ENCODE measurements at regions not wholly inside any gene's neighbourhood (a gene's known extent, or its start where the extent isn't known, plus 50 kb on each side); places are given as distances from the start of the nearest gene placed in this dataset.
"Not testable (repeated sequence)": the region's sequence is repeated elsewhere in the genome, so short reads cannot be mapped to it uniquely, and the experiment has no call there.

DNA sequence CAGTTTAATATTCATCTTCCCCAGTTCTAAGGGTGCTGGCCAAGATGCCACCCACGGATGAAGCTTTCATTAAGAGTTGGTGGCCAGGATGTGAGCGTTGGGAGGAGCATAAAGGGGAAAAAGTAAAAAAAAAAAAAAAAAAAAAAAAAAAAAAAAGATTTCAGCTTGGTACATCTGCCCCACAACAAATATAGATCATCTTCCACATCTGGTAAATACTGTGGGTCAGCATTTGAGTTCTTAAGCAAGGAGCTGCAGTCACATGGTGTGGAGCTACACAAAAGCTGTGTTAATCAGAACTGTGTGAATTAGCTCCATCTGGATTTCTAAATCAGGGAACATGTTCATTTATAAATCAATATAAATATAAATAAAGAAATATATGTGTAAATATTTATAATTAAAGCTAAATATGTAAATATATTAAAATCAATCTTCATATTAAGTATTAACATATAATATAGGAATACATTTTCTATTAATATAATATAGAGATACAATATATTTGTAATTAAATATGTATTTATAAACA lies 262.3 kb downstream of the NUAK1 start:
- Mint-ChIP-seq H3K27me3 (no peaks in the 10 kb centered on the region), H3K27ac (no peak overlapping the region)

DNA sequence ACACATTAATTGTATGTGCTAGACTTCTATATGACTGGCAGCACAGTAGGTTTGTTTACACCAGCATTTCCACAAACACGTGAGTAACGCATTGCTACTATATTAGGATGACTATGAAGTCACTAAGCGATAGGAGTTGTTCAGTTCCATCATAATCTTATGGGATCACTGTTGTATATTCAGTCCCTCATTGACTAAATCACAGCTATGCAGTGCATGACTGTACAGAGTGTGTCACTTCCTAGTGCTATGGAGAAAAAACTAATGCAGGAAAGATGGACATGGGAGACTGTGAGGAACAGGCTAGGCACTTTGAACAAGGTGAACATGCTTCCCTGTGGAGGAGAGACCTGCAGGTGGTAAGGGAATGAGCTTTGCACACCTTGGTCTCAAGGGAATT lies 259.8 kb downstream of the NUAK1 start:
- no peak overlapping the region for H3K4me3 Mint-ChIP-seq
- ATAC-seq (no peak), DNase-seq (no peak)
- peaks cover 4% of the 10 kb centered on the region for H3K27me3 Mint-ChIP-seq
- no peaks in the 10 kb centered on the region for H3K4me1 Mint-ChIP-seq
- H3K36me3 Mint-ChIP-seq (ENCODE audit: low read depth), result no peaks in the 10 kb centered on the region
- no peak overlapping the region for H3K27ac Mint-ChIP-seq
- H3K9me3 ChIP-seq (ENCODE audit: control insufficient read depth, low read length, poor library complexity, severe bottlenecking), result no peaks in the 10 kb centered on the region

More for the DNA sequence above, 262.3 kb downstream of the NUAK1 start:
- no peaks in the 10 kb centered on the region for H3K9me3 ChIP-seq (ENCODE audit: control insufficient read depth, low read length, poor library complexity, severe bottlenecking)
- DNase-seq, result no peak
- Mint-ChIP-seq H3K4me1 (no peaks in the 10 kb centered on the region), H3K4me3 (no peak overlapping the region), H3K36me3 (ENCODE audit: low read depth) (no peaks in the 10 kb centered on the region)
- no peak for ATAC-seq

DNA sequence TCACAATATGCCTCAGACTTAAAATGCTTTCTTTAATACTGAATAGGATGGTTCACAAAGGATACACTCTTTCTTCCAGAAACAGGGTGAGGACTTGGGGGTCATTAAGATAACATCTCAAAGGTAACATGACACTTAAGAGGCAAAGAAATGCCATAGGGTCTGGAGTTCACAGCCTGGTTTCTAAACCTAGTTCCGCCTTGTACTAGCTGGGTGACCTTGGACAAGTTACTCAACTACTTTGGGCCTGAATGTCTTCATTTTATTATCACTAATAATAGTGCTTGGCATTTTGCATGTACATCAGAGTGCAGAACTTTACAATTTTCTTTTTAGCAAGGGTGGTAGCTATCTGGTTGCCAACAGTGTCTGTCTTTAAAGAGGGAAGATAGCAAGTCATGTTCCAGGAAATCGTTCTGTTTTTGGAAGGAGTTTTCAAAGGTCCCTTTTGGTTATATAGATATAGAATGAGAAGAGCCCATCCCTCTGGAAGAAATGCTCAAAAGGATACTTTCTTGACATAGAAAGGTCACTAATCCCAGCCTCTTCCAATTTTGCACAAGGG lies 257.8 kb downstream of the NUAK1 start:
- H3K4me3 Mint-ChIP-seq, result no peak overlapping the region
- peaks cover 13% of the 10 kb centered on the region for H3K27me3 Mint-ChIP-seq
- no peaks in the 10 kb centered on the region for H3K9me3 ChIP-seq (ENCODE audit: control insufficient read depth, low read length, poor library complexity, severe bottlenecking)
- no peak for DNase-seq
- H3K36me3 Mint-ChIP-seq (ENCODE audit: low read depth), result no peaks in the 10 kb centered on the region
- H3K27ac Mint-ChIP-seq, result no peak overlapping the region
- ATAC-seq, result no peak
- H3K4me1 Mint-ChIP-seq, result no peaks in the 10 kb centered on the region

DNA sequence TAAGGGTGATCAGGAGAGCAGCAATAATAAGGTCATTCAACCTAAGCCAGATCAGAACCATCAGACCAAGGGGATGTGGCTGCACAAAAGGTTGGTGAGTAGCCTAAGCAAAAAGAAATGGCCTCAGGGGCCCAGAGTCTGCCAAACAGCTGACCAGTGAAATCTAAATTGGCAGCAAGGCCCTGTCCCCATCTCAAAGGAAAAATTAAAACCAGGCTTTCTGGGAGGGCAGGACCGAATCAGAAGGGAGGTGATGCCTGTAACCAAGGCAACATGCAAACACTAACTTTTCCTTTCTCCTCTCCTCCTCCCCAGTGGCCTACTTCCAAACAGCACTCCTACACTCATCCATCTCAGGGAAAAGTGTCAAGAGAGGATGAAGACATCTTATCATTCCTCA lies 256.4 kb downstream of the NUAK1 start:
- DNase-seq (no peak), ATAC-seq (no peak)
- no peaks in the 10 kb centered on the region for H3K9me3 ChIP-seq (ENCODE audit: control insufficient read depth, low read length, poor library complexity, severe bottlenecking)
- no peak overlapping the region for H3K4me3 Mint-ChIP-seq
- H3K27ac Mint-ChIP-seq, result no peak overlapping the region
- no peaks in the 10 kb centered on the region for H3K4me1 Mint-ChIP-seq
- peaks cover 13% of the 10 kb centered on the region for H3K27me3 Mint-ChIP-seq
- H3K36me3 Mint-ChIP-seq (ENCODE audit: low read depth), result no peaks in the 10 kb centered on the region

DNA sequence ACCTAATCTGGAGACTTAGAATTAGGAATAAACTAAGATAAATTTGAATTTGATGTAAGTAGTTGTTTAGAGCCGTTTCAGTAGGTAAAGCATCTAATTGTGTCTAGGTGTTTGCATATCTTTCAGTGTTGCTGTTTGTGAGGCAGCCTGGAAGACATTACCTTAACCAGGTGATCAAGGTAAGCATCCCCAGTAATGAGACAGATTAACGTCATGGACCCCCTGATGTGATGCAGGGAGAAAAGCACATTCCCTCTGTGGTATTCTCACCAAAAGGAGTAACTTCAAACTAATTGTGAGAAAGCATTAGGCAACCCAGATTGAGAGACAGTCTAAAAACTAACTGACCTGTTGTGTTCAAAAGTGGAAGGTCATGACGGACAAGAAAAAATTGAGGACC lies 251.6 kb downstream of the NUAK1 start:
- DNase-seq (no peak), ATAC-seq (no peak)
- Mint-ChIP-seq H3K27ac (no peak overlapping the region), H3K36me3 (ENCODE audit: low read depth) (no peaks in the 10 kb centered on the region), H3K4me1 (no peaks in the 10 kb centered on the region), H3K27me3 (peaks cover 13% of the 10 kb centered on the region), H3K4me3 (no peak overlapping the region)
- H3K9me3 ChIP-seq (ENCODE audit: control insufficient read depth, low read length, poor library complexity, severe bottlenecking), result no peaks in the 10 kb centered on the region

DNA sequence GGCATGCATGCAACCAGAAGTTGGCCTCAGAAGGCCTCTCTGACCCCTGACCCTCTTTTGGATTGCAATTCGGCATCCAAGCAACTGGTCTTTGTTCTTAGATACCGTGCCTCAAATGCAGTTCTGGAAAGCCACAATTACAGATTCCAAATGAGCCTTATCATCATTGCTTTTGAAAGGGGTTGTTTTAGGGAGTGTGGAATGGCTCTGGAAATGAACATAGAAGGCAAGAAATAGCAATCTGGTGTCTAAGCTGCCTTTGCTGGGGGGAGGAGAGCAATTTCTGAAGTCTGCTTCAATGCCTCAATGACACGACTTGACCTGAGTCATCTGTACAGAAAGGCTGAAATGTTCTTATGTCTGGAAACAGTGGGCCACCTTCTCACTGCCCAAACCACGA lies 250.1 kb downstream of the NUAK1 start:
- Mint-ChIP-seq H3K27me3 (peaks cover 11% of the 10 kb centered on the region), H3K4me3 (no peak overlapping the region), H3K27ac (no peak overlapping the region), H3K4me1 (no peaks in the 10 kb centered on the region), H3K36me3 (ENCODE audit: low read depth) (no peaks in the 10 kb centered on the region)
- no peaks in the 10 kb centered on the region for H3K9me3 ChIP-seq (ENCODE audit: control insufficient read depth, low read length, poor library complexity, severe bottlenecking)
- ATAC-seq, result no peak
- DNase-seq, result no peak

DNA sequence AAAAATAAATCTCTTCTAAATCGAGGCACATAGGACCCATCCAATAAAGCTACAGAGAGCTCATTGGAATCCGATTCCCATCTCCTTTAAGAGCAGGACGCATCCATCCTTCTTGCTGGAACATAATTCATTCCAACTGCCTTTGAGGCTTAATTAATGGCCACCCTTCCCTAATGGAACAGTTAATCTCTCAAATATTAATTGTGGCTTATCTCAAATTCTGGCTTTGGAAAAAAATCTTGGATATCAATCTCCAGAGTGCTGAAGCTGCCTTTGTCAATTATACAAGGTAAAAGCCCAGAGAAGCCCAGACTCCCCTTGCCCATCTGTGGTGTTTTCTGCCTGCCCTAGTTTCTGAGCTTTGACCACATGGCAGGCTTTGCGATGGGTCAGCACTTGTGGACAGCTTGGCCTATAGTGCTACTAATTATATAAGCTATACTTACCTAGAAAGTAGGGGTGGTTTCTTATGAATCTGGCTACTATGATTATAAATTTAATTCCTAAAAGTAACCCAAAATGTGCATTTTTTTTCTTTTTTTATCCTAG lies 246.3 kb downstream of the NUAK1 start:
- Mint-ChIP-seq H3K27me3 (peaks cover 4% of the 10 kb centered on the region), H3K36me3 (ENCODE audit: low read depth) (no peaks in the 10 kb centered on the region), H3K4me3 (no peak overlapping the region), H3K27ac (no peak overlapping the region), H3K4me1 (no peaks in the 10 kb centered on the region)
- no peaks in the 10 kb centered on the region for H3K9me3 ChIP-seq (ENCODE audit: control insufficient read depth, low read length, poor library complexity, severe bottlenecking)
- ATAC-seq (no peak), DNase-seq (no peak)

DNA sequence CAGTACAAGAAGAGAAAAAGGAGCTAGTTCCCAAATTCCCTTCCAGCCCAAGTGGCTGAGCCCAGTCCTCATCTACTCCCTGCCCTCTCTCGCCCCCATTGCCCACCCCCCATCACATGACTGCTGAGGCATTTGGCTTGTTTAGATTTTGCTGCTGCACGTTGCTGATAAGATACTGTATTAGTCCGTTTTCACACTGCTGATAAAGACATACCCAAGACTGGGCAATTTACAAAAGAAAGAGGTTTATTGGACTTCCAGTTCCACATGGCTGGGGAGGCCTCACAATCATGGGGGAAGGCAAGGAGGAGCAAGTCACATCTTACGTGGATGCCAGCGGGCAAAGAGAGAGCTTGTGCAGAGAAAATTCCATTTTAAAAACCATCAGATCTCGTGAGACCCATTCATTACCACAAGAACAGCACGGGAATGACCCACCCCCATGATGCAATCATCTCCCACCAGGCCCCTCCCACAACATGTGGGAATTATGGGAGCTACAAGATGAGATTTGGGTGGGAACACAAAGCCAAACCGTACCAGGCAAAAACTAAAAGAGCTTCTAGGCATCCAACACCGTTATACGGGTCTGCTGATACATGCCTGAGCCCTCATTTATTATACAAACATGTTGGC lies 243.4 kb downstream of the NUAK1 start:
- H3K4me1 Mint-ChIP-seq; H3K27me3 Mint-ChIP-seq; H3K9me3 ChIP-seq (ENCODE audit: control insufficient read depth, low read length, poor library complexity, severe bottlenecking); H3K27ac Mint-ChIP-seq; H3K36me3 Mint-ChIP-seq (ENCODE audit: low read depth); DNase-seq; ATAC-seq; H3K4me3 Mint-ChIP-seq: not testable (repeated sequence)

DNA sequence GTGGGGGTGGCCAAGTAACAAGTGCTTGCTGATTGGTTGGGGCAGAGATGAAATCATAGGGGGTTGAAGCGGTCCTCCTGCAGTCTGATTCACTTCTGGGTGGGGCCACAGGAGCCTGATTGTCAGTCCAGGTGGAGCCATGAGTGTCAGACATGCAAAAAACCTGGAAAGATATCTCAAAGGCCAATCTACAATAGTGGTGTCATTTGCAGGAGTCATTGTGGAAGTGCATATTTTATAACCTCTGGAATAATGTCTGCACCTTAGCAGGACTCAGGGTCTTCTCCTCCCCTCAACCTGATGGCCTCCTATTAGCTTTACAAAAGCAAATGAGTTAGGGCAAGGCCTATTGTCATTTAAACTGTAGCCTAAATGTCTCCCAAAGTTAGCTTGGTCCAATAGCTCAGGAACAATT lies 241.4 kb downstream of the NUAK1 start:
- no peaks in the 10 kb centered on the region for H3K9me3 ChIP-seq (ENCODE audit: control insufficient read depth, low read length, poor library complexity, severe bottlenecking)
- H3K4me1 Mint-ChIP-seq, result no peaks in the 10 kb centered on the region
- H3K36me3 Mint-ChIP-seq (ENCODE audit: low read depth), result no peaks in the 10 kb centered on the region
- ATAC-seq (no peak), DNase-seq (no peak)
- no peak overlapping the region for H3K4me3 Mint-ChIP-seq
- H3K27ac Mint-ChIP-seq, result no peak overlapping the region
- peaks cover 4% of the 10 kb centered on the region for H3K27me3 Mint-ChIP-seq

DNA sequence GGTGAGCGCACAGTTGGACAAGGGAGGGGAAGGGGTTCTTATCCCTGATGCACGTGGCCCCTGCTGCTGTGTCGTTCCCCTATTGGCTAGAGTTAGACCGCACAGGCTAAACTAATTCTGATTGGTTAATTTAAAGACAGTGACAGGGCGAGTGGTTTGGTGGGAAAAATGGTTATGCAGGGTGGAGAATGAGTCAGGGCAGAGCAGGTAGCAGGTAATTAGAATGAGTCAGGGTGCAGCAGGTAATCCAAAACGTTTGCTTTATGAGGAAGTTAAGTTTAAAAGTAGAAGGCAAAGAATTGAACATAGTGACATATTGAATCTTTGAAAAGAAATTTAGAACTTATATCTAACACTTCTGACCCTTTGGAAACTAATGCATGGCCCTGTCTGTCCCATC lies 240.5 kb downstream of the NUAK1 start:
- H3K36me3 Mint-ChIP-seq (ENCODE audit: low read depth); DNase-seq; ATAC-seq; H3K9me3 ChIP-seq (ENCODE audit: control insufficient read depth, low read length, poor library complexity, severe bottlenecking); H3K27me3 Mint-ChIP-seq; H3K27ac Mint-ChIP-seq; H3K4me1 Mint-ChIP-seq; H3K4me3 Mint-ChIP-seq: not testable (repeated sequence)

DNA sequence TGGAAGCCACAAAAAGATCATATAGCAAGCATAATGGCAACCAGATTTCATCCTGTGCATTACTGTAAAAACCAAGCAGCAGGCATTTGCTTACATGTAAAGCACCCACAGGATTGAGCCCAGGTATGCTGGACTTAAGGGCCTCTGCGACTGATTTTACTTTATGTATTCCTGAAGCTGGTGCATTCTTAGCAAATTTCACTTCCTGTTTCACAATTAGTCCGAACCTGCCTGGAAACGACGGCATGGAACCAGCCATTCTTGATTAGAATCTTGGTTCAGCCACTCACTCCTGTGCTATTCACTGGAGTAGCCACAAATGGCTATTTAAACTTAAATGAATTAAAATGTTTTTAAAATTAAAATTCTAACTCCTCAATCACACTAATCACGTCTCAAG lies 239.2 kb downstream of the NUAK1 start:
- no peaks in the 10 kb centered on the region for H3K4me1 Mint-ChIP-seq
- no peaks in the 10 kb centered on the region for H3K36me3 Mint-ChIP-seq (ENCODE audit: low read depth)
- DNase-seq, result no peak
- no peak overlapping the region for H3K4me3 Mint-ChIP-seq
- no peak for ATAC-seq
- no peaks in the 10 kb centered on the region for H3K9me3 ChIP-seq (ENCODE audit: control insufficient read depth, low read length, poor library complexity, severe bottlenecking)
- peaks cover 4% of the 10 kb centered on the region for H3K27me3 Mint-ChIP-seq
- no peak overlapping the region for H3K27ac Mint-ChIP-seq

DNA sequence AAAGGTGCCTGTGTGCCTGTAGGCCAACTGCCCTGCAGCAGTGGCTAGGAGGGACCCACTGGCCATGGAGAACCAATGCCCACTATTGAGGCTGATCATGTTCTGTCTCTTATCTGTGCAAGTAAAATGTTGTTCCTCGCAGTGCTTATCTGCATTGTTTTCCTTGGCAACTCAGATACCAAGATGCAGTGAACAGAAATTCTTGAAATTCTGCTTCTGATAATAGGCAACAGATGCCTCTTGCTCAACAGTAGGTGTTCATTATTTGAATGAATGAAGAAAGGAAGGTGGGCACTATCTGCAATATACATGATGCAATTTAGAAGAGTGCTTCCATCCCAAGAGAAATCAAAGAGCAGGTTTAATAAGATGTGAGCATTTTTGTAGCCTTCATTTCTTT lies 232.2 kb downstream of the NUAK1 start:
- no peaks in the 10 kb centered on the region for H3K36me3 Mint-ChIP-seq (ENCODE audit: low read depth)
- no peaks in the 10 kb centered on the region for H3K27me3 Mint-ChIP-seq
- H3K9me3 ChIP-seq (ENCODE audit: control insufficient read depth, low read length, poor library complexity, severe bottlenecking), result no peaks in the 10 kb centered on the region
- DNase-seq, result no peak
- no peak overlapping the region for H3K27ac Mint-ChIP-seq
- no peak overlapping the region for H3K4me3 Mint-ChIP-seq
- ATAC-seq, result no peak
- no peaks in the 10 kb centered on the region for H3K4me1 Mint-ChIP-seq

DNA sequence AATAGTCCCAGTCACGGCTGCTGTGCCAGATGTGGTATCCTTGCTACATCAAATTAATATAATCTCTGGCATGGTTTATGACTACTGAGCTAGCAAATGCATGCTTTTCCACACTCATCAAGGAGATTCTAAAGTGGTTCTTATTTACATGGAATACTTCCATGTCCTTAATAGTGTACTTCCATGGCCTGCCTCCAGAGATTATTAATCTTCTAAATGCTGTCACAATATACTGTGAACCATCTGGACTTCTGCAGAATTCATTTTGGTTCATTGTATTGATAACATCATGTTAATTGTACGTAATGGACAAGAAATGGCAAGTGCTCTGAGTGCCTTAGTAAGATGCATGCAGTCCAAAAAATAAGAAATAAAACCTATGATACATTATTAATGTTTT lies 230.8 kb downstream of the NUAK1 start:
- Mint-ChIP-seq H3K4me3 (no peak overlapping the region), H3K36me3 (ENCODE audit: low read depth) (no peaks in the 10 kb centered on the region), H3K27ac (no peak overlapping the region), H3K27me3 (no peaks in the 10 kb centered on the region), H3K4me1 (no peaks in the 10 kb centered on the region)
- no peak for DNase-seq
- no peaks in the 10 kb centered on the region for H3K9me3 ChIP-seq (ENCODE audit: control insufficient read depth, low read length, poor library complexity, severe bottlenecking)
- no peak for ATAC-seq

DNA sequence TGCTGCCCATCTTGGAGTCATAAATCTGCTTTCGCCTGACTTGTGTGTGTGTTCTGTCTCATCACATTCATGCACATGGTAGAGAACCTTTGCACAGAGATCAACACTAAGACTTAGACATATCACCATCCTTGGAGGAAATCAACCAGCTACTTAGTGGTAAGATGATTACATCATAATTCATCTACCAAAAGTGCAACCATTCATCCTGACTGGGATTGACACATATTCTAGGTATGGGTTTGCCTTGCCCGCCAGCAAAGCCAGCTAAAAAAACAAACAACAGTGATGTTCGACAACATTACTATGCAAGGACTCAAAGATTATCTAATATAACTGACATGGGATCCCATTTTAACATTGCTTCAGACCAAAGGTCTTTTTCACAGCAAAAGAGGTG lies 228.7 kb downstream of the NUAK1 start:
- Mint-ChIP-seq H3K4me3 (no peak overlapping the region), H3K27me3 (no peaks in the 10 kb centered on the region), H3K27ac (no peak overlapping the region), H3K36me3 (ENCODE audit: low read depth) (no peaks in the 10 kb centered on the region), H3K4me1 (no peaks in the 10 kb centered on the region)
- H3K9me3 ChIP-seq (ENCODE audit: control insufficient read depth, low read length, poor library complexity, severe bottlenecking), result no peaks in the 10 kb centered on the region
- no peak for DNase-seq
- ATAC-seq, result no peak
